ENCODE measurements at regions not wholly inside any gene's neighbourhood (a gene's known extent, or its start where the extent isn't known, plus 50 kb on each side); places are given as distances from the start of the nearest gene placed in this dataset.

GRCh38 chr16:22625967-22626366, 115.3 kb downstream of the NPIPB5 start:
- Histone ChIP-seq H3K27me3 (peaks cover 9% of the 10 kb centered on the region), H3K36me3 (replicated peaks; ENCODE audit: insufficient read depth, low read depth) (no peaks in the 10 kb centered on the region), H3K27ac (no peak overlapping the region), H3K9me2 (replicated peaks; ENCODE audit: insufficient read depth) (no peaks in the 10 kb centered on the region), H4K20me1 (ENCODE audit: insufficient read depth, poor library complexity, severe bottlenecking) (no peaks in the 10 kb centered on the region), H3K4me1 (ENCODE audit: insufficient read depth) (no peaks in the 10 kb centered on the region), H3K4me3 (no peak overlapping the region), H3K9me3 (ENCODE audit: low read depth) (no peaks in the 10 kb centered on the region), H3K79me2 (no peaks in the 10 kb centered on the region), H2AFZ (no peak overlapping the region), H3K4me2 (no peak overlapping the region)
- TF ChIP-seq EZH2 (IDR thresholded peaks at IDR 0.05; ENCODE audit: borderline replicate concordance), result no peak
- no peak for TF ChIP-seq EZH2phosphoT487 (IDR thresholded peaks at IDR 0.05; ENCODE audit: low read depth, severe bottlenecking, unreplicated experiment)
- TF ChIP-seq CTCF (IDR thresholded peaks at IDR 0.05; ENCODE audit: poor library complexity), result no peak
- WGBS (ENCODE audit: low lambda C conversion rate, missing lambda C conversion rate), result 64% methylated on average over 2 of the region's 2 CpGs
- DNase-seq (ENCODE audit: low spot score), result no peak

GRCh38 chr16:22627043-22627442, 116.4 kb downstream of the NPIPB5 start:
- Histone ChIP-seq H3K4me1 (ENCODE audit: insufficient read depth) (no peaks in the 10 kb centered on the region), H2AFZ (no peak overlapping the region), H3K9me3 (ENCODE audit: low read depth) (no peaks in the 10 kb centered on the region), H3K79me2 (no peaks in the 10 kb centered on the region), H3K36me3 (replicated peaks; ENCODE audit: insufficient read depth, low read depth) (no peaks in the 10 kb centered on the region), H3K9me2 (replicated peaks; ENCODE audit: insufficient read depth) (no peaks in the 10 kb centered on the region), H3K4me2 (no peak overlapping the region), H3K4me3 (no peak overlapping the region), H4K20me1 (ENCODE audit: insufficient read depth, poor library complexity, severe bottlenecking) (no peaks in the 10 kb centered on the region), H3K27ac (no peak overlapping the region), H3K27me3 (peaks cover 9% of the 10 kb centered on the region)
- TF ChIP-seq EZH2phosphoT487 (IDR thresholded peaks at IDR 0.05; ENCODE audit: low read depth, severe bottlenecking, unreplicated experiment) (no peak), CTCF (IDR thresholded peaks at IDR 0.05; ENCODE audit: poor library complexity) (no peak), EZH2 (IDR thresholded peaks at IDR 0.05; ENCODE audit: borderline replicate concordance) (no peak)
- 80% methylated on average over 5 of the region's 5 CpGs for WGBS (ENCODE audit: low lambda C conversion rate, missing lambda C conversion rate)
- DNase-seq (ENCODE audit: low spot score), result no peak

- TF ChIP-seq EZH2phosphoT487 (IDR thresholded peaks at IDR 0.05; ENCODE audit: low read depth, severe bottlenecking, unreplicated experiment) (no peak), EZH2 (IDR thresholded peaks at IDR 0.05; ENCODE audit: borderline replicate concordance) (no peak), CTCF (IDR thresholded peaks at IDR 0.05; ENCODE audit: poor library complexity) (no peak)
- H3K4me2 ChIP-seq, result no peak overlapping the region
- H3K4me1 ChIP-seq (ENCODE audit: insufficient read depth), result no peaks in the 10 kb centered on the region
- H3K9me2 ChIP-seq (replicated peaks; ENCODE audit: insufficient read depth), result no peaks in the 10 kb centered on the region
- 90% methylated on average over 2 of the region's 2 CpGs for WGBS (ENCODE audit: low lambda C conversion rate, missing lambda C conversion rate)
- H3K9me3 ChIP-seq (ENCODE audit: low read depth), result no peaks in the 10 kb centered on the region
- no peaks in the 10 kb centered on the region for H4K20me1 ChIP-seq (ENCODE audit: insufficient read depth, poor library complexity, severe bottlenecking)
- H3K27me3 ChIP-seq, result peaks cover 13% of the 10 kb centered on the region
- H3K4me3 ChIP-seq, result no peak overlapping the region
- H3K27ac ChIP-seq, result no peak overlapping the region
- H3K36me3 ChIP-seq (replicated peaks; ENCODE audit: insufficient read depth, low read depth), result no peaks in the 10 kb centered on the region
- H2AFZ ChIP-seq, result no peak overlapping the region
- no peak for DNase-seq (ENCODE audit: low spot score)
- H3K79me2 ChIP-seq, result no peaks in the 10 kb centered on the region
Measured at GRCh38 chr16:22628994-22629393, 118.3 kb downstream of the NPIPB5 start.

- H3K36me3 ChIP-seq (replicated peaks; ENCODE audit: insufficient read depth, low read depth), result no peaks in the 10 kb centered on the region
- H3K4me2 ChIP-seq, result no peak overlapping the region
- H3K4me1 ChIP-seq (ENCODE audit: insufficient read depth), result no peaks in the 10 kb centered on the region
- H3K79me2 ChIP-seq, result no peaks in the 10 kb centered on the region
- no peak for DNase-seq (ENCODE audit: low spot score)
- H3K4me3 ChIP-seq, result no peak overlapping the region
- no peaks in the 10 kb centered on the region for H3K9me2 ChIP-seq (replicated peaks; ENCODE audit: insufficient read depth)
- no peak overlapping the region for H3K27ac ChIP-seq
- H4K20me1 ChIP-seq (ENCODE audit: insufficient read depth, poor library complexity, severe bottlenecking), result no peaks in the 10 kb centered on the region
- no peaks in the 10 kb centered on the region for H3K9me3 ChIP-seq (ENCODE audit: low read depth)
- H3K27me3 ChIP-seq, result peaks cover 10% of the 10 kb centered on the region
- WGBS (ENCODE audit: low lambda C conversion rate, missing lambda C conversion rate), result 85% methylated on average over 4 of the region's 4 CpGs
- no peak overlapping the region for H2AFZ ChIP-seq
- TF ChIP-seq CTCF (IDR thresholded peaks at IDR 0.05; ENCODE audit: poor library complexity) (no peak), EZH2phosphoT487 (IDR thresholded peaks at IDR 0.05; ENCODE audit: low read depth, severe bottlenecking, unreplicated experiment) (no peak), EZH2 (IDR thresholded peaks at IDR 0.05; ENCODE audit: borderline replicate concordance) (no peak)
Measured at GRCh38 chr16:22630242-22630641, 119.6 kb downstream of the NPIPB5 start.

All from hepatocyte (in vitro differentiated cells).